ENCODE measurements at regions not wholly inside any gene's neighbourhood (a gene's known extent, or its start where the extent isn't known, plus 50 kb on each side); places are given as distances from the start of the nearest gene placed in this dataset.

- TF ChIP-seq RCOR1 (IDR thresholded peaks at IDR 0.05; ENCODE audit: insufficient replicate concordance, low read length): no peak
- TF ChIP-seq CTCF (conservative IDR thresholded peaks at IDR 0.05; ENCODE audit: low read depth, low read length): no peak
- TF ChIP-seq POLR2A (IDR thresholded peaks at IDR 0.05; ENCODE audit: low read depth, low read length): no peak
These were observed 76.9 kb upstream of the ST8SIA2 start for GRCh38 chr15:92316586-92317295.

Measured in IMR-90 (cell line).